DOHH2 (cell line): ENCODE measurements at regions not wholly inside any gene's neighbourhood (a gene's known extent, or its start where the extent isn't known, plus 50 kb on each side); places are given as distances from the start of the nearest gene placed in this dataset.

ENCODE experiments used
- CTCF ChIP-seq: fragments of 200-600 bp; sonication (generic); IDR thresholded peaks from one replicate; pipeline ENCODE4 v1.5.1; 2014; ENCODE audit warnings: antibody characterized with exemption, mild to moderate bottlenecking, low read depth, low read length; ENCODE audit not compliant: poor library complexity, severe bottlenecking
- EZH2phosphoT487 ChIP-seq: fragments of 200-600 bp; sonication (generic); IDR thresholded peaks from 2 replicates; pipeline ENCODE4 v1.6.1; 2017; ENCODE audit warnings: borderline replicate concordance, mild to moderate bottlenecking, antibody characterized with exemption, low read length, moderate library complexity, mixed read lengths

DNA sequence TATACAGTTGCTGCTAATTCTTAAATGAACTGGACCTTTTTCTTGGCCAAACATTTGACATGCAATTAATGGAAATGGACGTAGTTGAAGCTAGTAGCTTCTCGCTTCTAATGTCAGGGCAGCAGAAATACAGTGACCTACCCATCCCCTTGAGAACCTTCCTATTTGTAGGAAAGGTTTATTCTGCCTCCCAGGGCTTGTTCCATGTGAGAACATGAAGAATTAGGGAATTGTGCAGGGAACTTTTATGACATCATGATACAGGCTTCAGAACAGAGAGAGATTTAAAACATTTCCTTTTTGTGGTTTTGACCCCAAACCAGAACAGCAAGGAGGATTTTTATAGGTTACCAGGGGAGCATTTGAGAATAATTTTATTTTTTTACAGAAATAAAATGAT, 406.6 kb upstream of the PPP2R3A start:
- TF ChIP-seq CTCF (no peak), EZH2phosphoT487 (no peak)
